ENCODE measurements at regions not wholly inside any gene's neighbourhood (a gene's known extent, or its start where the extent isn't known, plus 50 kb on each side); places are given as distances from the start of the nearest gene placed in this dataset.

- no peak for TF ChIP-seq CTCF (IDR thresholded peaks at IDR 0.05; ENCODE audit: extremely low read depth, missing control alignments)
- DNase-seq (ENCODE audit: low spot score) = no peak
Observed at GRCh38 chr9:36763778-36764177, 191.1 kb downstream of the MELK start.

GRCh38 chr9:36764364-36765076, 191.8 kb downstream of the MELK start:
- TF ChIP-seq CTCF (IDR thresholded peaks at IDR 0.05; ENCODE audit: extremely low read depth, missing control alignments) = no peak
- DNase-seq (ENCODE audit: low spot score) = no peak

GRCh38 chr9:36765077-36765390, 192.3 kb downstream of the MELK start:
- TF ChIP-seq CTCF (IDR thresholded peaks at IDR 0.05; ENCODE audit: extremely low read depth, missing control alignments) = no peak
- no peak for DNase-seq (ENCODE audit: low spot score)

- DNase-seq (ENCODE audit: low spot score) = peak; percentile 93
Observed at GRCh38 chr9:36765468-36766341, 193.0 kb downstream of the MELK start.

GRCh38 chr9:36768677-36769076, 196.0 kb downstream of the MELK start:
- no peak for DNase-seq (ENCODE audit: low spot score)
- no peak for TF ChIP-seq CTCF (IDR thresholded peaks at IDR 0.05; ENCODE audit: extremely low read depth, missing control alignments)

More at GRCh38 chr9:36765468-36766341, 193.0 kb downstream of the MELK start:
- TF ChIP-seq CTCF (IDR thresholded peaks at IDR 0.05; ENCODE audit: extremely low read depth, missing control alignments) = no peak

- no peak for TF ChIP-seq CTCF (IDR thresholded peaks at IDR 0.05; ENCODE audit: extremely low read depth, missing control alignments)
- DNase-seq (ENCODE audit: low spot score) = no peak
Observed at GRCh38 chr9:36770025-36770424, 197.3 kb downstream of the MELK start.
